ENCODE measurements at regions not wholly inside any gene's neighbourhood (a gene's known extent, or its start where the extent isn't known, plus 50 kb on each side); places are given as distances from the start of the nearest gene placed in this dataset.
"Not testable (repeated sequence)": the region's sequence is repeated elsewhere in the genome, so short reads cannot be mapped to it uniquely, and the experiment has no call there.

DNA sequence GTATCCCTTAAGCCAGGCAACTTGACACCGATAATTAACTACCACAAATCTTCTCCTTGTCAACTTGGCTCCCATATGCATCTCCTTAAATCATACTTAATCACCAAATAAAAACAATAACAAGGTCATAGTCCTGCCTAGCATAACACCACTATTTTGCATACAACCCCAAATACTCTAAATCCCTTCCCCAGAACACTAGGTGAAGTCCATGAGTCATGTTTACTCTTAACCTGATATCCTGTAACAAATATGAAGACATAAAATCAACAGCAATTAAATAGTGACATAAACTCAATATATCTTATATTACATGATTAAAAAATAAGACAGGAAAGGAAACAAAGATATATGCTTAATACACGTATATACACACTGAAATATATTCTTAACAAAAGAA is 362.0 kb downstream of the ETV1 start:
- POLR2A ChIA-PET = no interaction called here

DNA sequence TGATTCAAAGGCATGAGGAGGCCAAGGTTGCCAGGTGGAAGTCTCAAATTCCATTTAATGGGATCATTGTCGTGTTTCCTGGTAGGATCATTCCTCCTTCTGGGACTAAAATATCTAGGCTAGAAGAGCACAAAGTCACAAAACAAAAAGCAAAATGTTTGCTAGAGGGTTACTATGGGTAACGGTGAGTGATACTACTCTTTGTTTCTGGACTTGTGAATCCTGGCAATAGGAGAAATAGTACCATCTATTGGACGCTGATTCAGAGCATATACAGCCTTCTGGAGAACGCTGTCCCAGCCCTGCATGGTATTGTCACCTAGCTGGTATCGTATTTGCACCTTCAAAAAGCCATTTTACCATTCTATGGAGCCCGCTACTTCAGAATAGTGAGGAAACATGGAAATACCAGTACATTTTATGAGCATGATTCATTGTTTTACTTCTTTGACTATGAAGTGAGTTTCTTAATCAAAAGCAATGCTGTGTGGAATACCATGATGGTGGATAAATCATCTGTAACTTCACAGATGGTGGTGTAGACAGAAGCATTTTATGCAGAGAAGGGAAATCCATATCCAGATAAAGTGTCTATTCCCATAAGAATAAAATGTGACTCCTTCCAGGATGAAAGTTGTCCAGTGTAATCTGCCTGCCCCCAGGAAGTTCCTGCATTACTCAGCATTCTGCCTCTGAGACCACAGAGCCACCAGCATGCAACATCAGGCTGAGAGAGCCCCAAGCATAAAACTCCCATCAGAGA is 361.0 kb downstream of the ETV1 start:
- no peaks in the 10 kb centered on the region for H3K27me3 Mint-ChIP-seq
- POLR2A ChIA-PET = no interaction called here
- H3K27ac Mint-ChIP-seq = no peak overlapping the region
- Histone ChIP-seq H3K27ac (ENCODE audit: low read depth, low read length) (no peak overlapping the region), H3K4me1 (ENCODE audit: insufficient read depth, low read length) (no peaks in the 10 kb centered on the region), H3K4me3 (ENCODE audit: low read length) (no peak overlapping the region), H3K27me3 (ENCODE audit: insufficient read depth, low read length, poor library complexity, severe bottlenecking) (no peaks in the 10 kb centered on the region), H3K36me3 (ENCODE audit: insufficient read depth, low read length) (no peaks in the 10 kb centered on the region), H3K9me3 (ENCODE audit: low read length) (no peaks in the 10 kb centered on the region)
- DNase-seq = no peak
- no peak overlapping the region for H3K4me3 Mint-ChIP-seq
- no peaks in the 10 kb centered on the region for H3K36me3 Mint-ChIP-seq
- CTCF ChIA-PET = no interaction called here
- no peaks in the 10 kb centered on the region for H3K4me1 Mint-ChIP-seq
- peaks cover 0 to 2% (median 0%) of the 10 kb centered on the region in 5 donors for H3K9me3 Mint-ChIP-seq

More for the DNA sequence above, 362.0 kb downstream of the ETV1 start:
- no peak for DNase-seq
- Histone ChIP-seq H3K9me3 (ENCODE audit: low read length) (no peaks in the 10 kb centered on the region), H3K27ac (ENCODE audit: low read depth, low read length) (no peak overlapping the region), H3K27me3 (ENCODE audit: insufficient read depth, low read length, poor library complexity, severe bottlenecking) (no peaks in the 10 kb centered on the region), H3K36me3 (ENCODE audit: insufficient read depth, low read length) (no peaks in the 10 kb centered on the region), H3K4me3 (ENCODE audit: low read length) (no peak overlapping the region), H3K4me1 (ENCODE audit: insufficient read depth, low read length) (no peaks in the 10 kb centered on the region)
- Mint-ChIP-seq H3K4me3 (no peak overlapping the region), H3K27me3 (no peaks in the 10 kb centered on the region), H3K27ac (no peak overlapping the region), H3K36me3 (no peaks in the 10 kb centered on the region), H3K9me3 (peaks cover 0 to 2% (median 0%) of the 10 kb centered on the region in 5 donors), H3K4me1 (no peaks in the 10 kb centered on the region)
- CTCF ChIA-PET = no interaction called here

DNA sequence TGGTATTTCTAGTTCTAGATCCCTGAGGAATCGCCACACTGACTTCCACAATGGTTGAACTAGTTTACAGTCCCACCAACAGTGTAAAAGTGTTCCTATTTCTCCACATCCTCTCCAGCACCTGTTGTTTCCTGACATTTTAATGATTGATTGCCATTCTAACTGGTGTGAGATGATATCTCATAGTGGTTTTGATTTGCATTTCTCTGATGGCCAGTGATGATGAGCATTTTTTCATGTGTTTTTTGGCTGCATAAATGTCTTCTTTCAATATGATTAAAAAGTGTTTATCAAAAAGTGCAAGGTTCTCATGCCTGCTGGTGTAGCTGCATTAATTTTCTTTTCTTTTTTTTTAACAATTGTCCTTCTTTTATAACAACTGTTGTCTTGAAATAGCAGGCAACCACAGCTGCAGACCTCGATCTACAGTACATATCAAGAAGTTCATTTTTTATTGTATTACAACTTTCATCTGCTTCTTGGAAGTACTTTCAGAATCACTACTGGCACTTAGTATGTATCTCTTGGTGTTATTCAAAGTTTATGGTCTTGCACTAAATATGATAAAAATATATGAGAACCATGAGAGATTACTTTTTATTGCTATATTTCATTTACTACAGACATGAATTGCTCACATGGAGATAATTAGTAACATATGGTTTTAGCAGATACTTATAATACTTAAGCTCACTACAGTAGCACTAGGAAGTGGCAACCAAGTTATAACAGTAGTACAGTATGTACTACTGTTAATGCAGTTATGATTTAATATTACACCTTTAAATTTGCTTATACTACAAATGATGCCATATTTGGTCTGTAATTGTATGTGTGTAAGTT is 358.0 kb downstream of the ETV1 start:
- POLR2A ChIA-PET; H3K27ac Mint-ChIP-seq; H3K27ac ChIP-seq (ENCODE audit: low read depth, low read length); H3K36me3 Mint-ChIP-seq; H3K4me1 ChIP-seq (ENCODE audit: insufficient read depth, low read length); CTCF ChIA-PET; H3K9me3 ChIP-seq (ENCODE audit: low read length); H3K4me3 ChIP-seq (ENCODE audit: low read length); H3K4me1 Mint-ChIP-seq; H3K9me3 Mint-ChIP-seq; H3K4me3 Mint-ChIP-seq; H3K27me3 ChIP-seq (ENCODE audit: insufficient read depth, low read length, poor library complexity, severe bottlenecking); DNase-seq; H3K27me3 Mint-ChIP-seq; H3K36me3 ChIP-seq (ENCODE audit: insufficient read depth, low read length): not testable (repeated sequence)

DNA sequence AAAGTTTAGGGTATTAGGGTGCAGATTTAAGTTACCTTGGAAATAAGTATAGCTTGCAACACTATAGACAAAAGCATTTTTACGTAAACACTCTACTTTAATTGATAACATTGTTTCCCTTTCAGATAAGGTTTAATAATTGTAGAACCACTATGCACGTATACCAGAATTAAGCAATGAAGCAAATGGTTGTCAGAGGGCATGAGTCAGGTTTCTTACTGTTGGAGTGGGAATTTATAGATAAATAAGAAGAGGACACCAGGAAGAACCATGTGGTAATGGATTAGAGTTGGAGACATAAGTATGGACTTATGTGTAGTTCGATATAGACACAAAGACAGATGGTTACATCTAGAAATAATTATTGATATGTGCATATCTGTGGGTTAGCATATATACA is 355.6 kb downstream of the ETV1 start:
- no peaks in the 10 kb centered on the region for H3K36me3 ChIP-seq (ENCODE audit: insufficient read depth, low read length)
- DNase-seq = no peak
- H3K36me3 Mint-ChIP-seq = no peaks in the 10 kb centered on the region
- H3K4me3 ChIP-seq (ENCODE audit: low read length) = no peak overlapping the region
- H3K9me3 ChIP-seq (ENCODE audit: low read length) = no peaks in the 10 kb centered on the region
- POLR2A ChIA-PET = no interaction called here
- H3K27ac ChIP-seq (ENCODE audit: low read depth, low read length) = no peak overlapping the region
- CTCF ChIA-PET = no interaction called here
- no peak overlapping the region for H3K4me3 Mint-ChIP-seq
- no peaks in the 10 kb centered on the region for H3K9me3 Mint-ChIP-seq
- no peaks in the 10 kb centered on the region for H3K4me1 Mint-ChIP-seq
- no peaks in the 10 kb centered on the region for H3K27me3 ChIP-seq (ENCODE audit: insufficient read depth, low read length, poor library complexity, severe bottlenecking)
- H3K4me1 ChIP-seq (ENCODE audit: insufficient read depth, low read length) = no peaks in the 10 kb centered on the region
- H3K27me3 Mint-ChIP-seq = no peaks in the 10 kb centered on the region
- no peak overlapping the region for H3K27ac Mint-ChIP-seq

DNA sequence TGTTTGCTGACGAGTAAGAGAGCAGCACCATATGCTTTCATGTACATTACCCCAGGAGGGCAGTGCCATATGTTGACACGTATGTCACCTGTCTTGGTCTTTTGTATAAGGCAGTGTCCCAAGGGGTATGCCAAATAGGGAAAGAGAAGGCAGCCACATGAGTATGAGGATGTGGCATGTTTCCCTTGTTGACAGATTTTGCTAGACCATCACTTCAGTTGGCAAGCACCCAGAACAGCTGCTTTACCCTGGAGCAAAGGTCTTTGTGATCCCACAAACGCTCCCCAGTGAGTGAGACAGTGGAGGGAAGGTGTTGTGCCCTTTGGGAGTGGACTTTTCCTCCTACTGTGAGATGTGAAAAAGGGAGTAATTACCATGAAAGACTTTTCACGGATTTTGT is 350.1 kb downstream of the ETV1 start:
- no peaks in the 10 kb centered on the region for H3K4me1 Mint-ChIP-seq
- Histone ChIP-seq H3K4me1 (ENCODE audit: insufficient read depth, low read length) (no peaks in the 10 kb centered on the region), H3K36me3 (ENCODE audit: insufficient read depth, low read length) (no peaks in the 10 kb centered on the region), H3K4me3 (ENCODE audit: low read length) (no peak overlapping the region), H3K9me3 (ENCODE audit: low read length) (no peaks in the 10 kb centered on the region), H3K27ac (ENCODE audit: low read depth, low read length) (no peak overlapping the region), H3K27me3 (ENCODE audit: insufficient read depth, low read length, poor library complexity, severe bottlenecking) (no peaks in the 10 kb centered on the region)
- no peaks in the 10 kb centered on the region for H3K9me3 Mint-ChIP-seq
- CTCF ChIA-PET = no interaction called here
- POLR2A ChIA-PET = no interaction called here
- H3K27me3 Mint-ChIP-seq = no peaks in the 10 kb centered on the region
- no peak overlapping the region for H3K27ac Mint-ChIP-seq
- no peaks in the 10 kb centered on the region for H3K36me3 Mint-ChIP-seq
- no peak overlapping the region for H3K4me3 Mint-ChIP-seq
- DNase-seq = no peak

DNA sequence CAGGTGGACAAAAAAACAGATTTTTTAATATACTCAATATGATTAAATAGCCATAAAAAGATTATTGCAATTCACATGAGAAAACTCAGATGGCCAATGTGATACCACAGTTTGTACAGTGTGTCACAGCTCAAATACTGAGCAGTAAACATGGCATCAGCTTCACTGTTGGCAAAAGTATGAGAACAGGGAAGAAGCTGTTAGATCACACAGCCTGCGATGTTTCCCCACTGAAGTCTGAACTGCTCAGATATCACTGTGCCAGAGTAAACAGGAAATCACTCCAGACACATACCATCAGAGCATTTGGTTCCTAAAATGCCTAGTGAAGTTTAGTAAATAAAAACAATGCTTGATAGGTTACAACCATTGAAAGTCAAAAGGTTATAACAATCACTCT is 347.8 kb downstream of the ETV1 start:
- H3K4me3 Mint-ChIP-seq = no peak overlapping the region
- no peaks in the 10 kb centered on the region for H3K9me3 Mint-ChIP-seq
- no peaks in the 10 kb centered on the region for H3K27me3 Mint-ChIP-seq
- H3K4me1 Mint-ChIP-seq = no peaks in the 10 kb centered on the region
- Histone ChIP-seq H3K27me3 (ENCODE audit: insufficient read depth, low read length, poor library complexity, severe bottlenecking) (no peaks in the 10 kb centered on the region), H3K4me1 (ENCODE audit: insufficient read depth, low read length) (no peaks in the 10 kb centered on the region), H3K9me3 (ENCODE audit: low read length) (no peaks in the 10 kb centered on the region), H3K4me3 (ENCODE audit: low read length) (no peak overlapping the region), H3K27ac (ENCODE audit: low read depth, low read length) (no peak overlapping the region), H3K36me3 (ENCODE audit: insufficient read depth, low read length) (no peaks in the 10 kb centered on the region)
- no peak overlapping the region for H3K27ac Mint-ChIP-seq
- CTCF ChIA-PET = no interaction called here
- POLR2A ChIA-PET = no interaction called here
- no peaks in the 10 kb centered on the region for H3K36me3 Mint-ChIP-seq
- DNase-seq = no peak

DNA sequence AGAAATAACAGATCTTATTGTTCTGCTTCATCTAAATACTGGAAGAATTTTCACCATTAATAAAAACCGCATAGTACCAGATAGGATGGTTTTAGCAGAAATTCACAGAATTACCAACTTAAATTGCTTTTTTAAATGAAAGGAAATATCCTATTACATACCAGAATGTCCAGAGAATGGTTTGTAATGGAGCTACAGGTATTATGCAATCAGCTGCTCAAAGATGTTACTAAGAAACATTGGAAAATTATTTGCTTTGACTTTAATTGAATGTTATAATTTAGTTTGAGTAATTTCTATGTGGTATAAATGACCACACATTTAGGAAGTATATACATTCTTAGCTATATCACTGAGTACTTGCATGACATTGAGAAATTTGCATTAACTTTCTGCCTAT is 338.3 kb downstream of the ETV1 start:
- no peak overlapping the region for H3K27ac ChIP-seq (ENCODE audit: low read depth, low read length)
- no peak for DNase-seq
- no peaks in the 10 kb centered on the region for H3K36me3 ChIP-seq (ENCODE audit: insufficient read depth, low read length)
- Mint-ChIP-seq H3K27me3 (peaks cover 0 to 7% of the 10 kb centered on the region in 2 donors), H3K36me3 (no peaks in the 10 kb centered on the region), H3K4me3 (no peak overlapping the region), H3K9me3 (peaks cover 0 to 4% (median 0%) of the 10 kb centered on the region in 5 donors), H3K4me1 (peaks cover 0 to 4% (median 0%) of the 10 kb centered on the region in 3 donors), H3K27ac (no peak overlapping the region)
- H3K4me3 ChIP-seq (ENCODE audit: low read length) = no peak overlapping the region
- ChIA-PET CTCF (no interaction called here), POLR2A (no interaction called here)
- no peaks in the 10 kb centered on the region for H3K4me1 ChIP-seq (ENCODE audit: insufficient read depth, low read length)
- no peaks in the 10 kb centered on the region for H3K9me3 ChIP-seq (ENCODE audit: low read length)
- H3K27me3 ChIP-seq (ENCODE audit: insufficient read depth, low read length, poor library complexity, severe bottlenecking) = no peaks in the 10 kb centered on the region

DNA sequence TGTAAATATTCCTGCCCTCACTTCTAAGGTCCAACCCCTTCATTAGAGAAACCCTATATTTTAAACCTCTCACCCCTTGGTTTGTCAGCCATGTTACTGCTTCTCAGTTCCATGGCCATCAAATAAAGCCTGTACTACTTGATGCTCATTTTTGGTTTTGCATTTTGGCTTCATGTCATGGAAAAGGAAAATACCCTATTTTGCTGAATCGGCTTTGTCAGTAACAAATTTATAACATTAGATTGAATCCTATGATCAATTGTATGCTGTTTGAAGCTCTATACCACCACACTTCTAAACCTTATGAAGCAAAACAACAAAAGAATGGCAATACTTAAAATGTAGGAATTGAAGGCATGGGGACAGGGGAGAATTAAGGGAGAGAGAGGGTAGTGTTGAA is 333.1 kb downstream of the ETV1 start:
- Mint-ChIP-seq H3K9me3 (peaks cover 5 to 17% (median 11%) of the 10 kb centered on the region in 5 donors), H3K27ac (no peak overlapping the region), H3K36me3 (peaks cover 0 to 5% (median 1%) of the 10 kb centered on the region in 3 donors), H3K27me3 (peaks cover 0 to 5% of the 10 kb centered on the region in 2 donors), H3K4me1 (no peaks in the 10 kb centered on the region), H3K4me3 (no peak overlapping the region)
- Histone ChIP-seq H3K4me1 (ENCODE audit: insufficient read depth, low read length) (no peaks in the 10 kb centered on the region), H3K27ac (ENCODE audit: low read depth, low read length) (no peak overlapping the region), H3K36me3 (ENCODE audit: insufficient read depth, low read length) (no peaks in the 10 kb centered on the region), H3K9me3 (ENCODE audit: low read length) (no peaks in the 10 kb centered on the region), H3K4me3 (ENCODE audit: low read length) (no peak overlapping the region), H3K27me3 (ENCODE audit: insufficient read depth, low read length, poor library complexity, severe bottlenecking) (no peaks in the 10 kb centered on the region)
- ChIA-PET CTCF (no interaction called here), POLR2A (no interaction called here)
- DNase-seq = no peak

Data from CD8-positive, alpha-beta memory T cell (primary cell).